HL-60/S4 (cell line): ENCODE measurements at regions not wholly inside any gene's neighbourhood (a gene's known extent, or its start where the extent isn't known, plus 50 kb on each side); places are given as distances from the start of the nearest gene placed in this dataset.
"Not testable (repeated sequence)": the region's sequence is repeated elsewhere in the genome, so short reads cannot be mapped to it uniquely, and the experiment has no call there.

ENCODE experiments used
- in situ Hi-C: fragments of 300-500 bp; cut with MboI; formaldehyde crosslinking; loops from 2 replicates; pipeline ENCODE4 v1.14.3; 2022; ENCODE audit warnings: low sequenced_read_pairs

DNA sequence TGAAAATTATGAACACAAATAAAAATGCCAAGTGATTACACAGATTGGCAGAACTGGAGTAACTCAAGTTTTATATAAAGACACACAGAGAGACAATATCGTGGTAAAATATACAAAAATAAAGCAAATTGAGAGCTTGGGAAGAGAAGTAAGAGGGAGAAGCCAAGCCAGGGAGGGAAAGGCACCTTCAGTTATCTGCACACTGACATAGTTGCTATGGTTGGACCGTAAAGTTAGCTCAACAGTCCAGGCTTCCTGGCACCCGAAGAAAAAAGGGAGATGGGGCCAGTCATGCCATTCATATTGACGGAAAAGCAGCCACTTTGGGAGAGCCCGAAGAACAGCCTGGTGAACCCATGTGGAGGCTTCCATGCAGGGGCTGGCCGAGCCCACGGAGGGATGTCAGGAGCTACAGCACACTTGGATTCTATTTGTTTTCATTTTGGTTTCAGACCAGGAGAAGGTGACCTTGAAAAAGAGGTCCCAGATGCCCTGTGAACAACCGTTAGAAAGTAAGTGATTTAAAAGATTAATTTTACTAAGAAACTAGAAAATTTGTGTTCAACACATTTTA, 177.1 kb upstream of the IRF2BP2 start:
- in situ Hi-C loops: not testable (repeated sequence)

- in situ Hi-C loops: not testable (repeated sequence)
These were observed 175.9 kb upstream of the IRF2BP2 start for GRCh38 chr1:234785922-234786321.

- in situ Hi-C loops: not testable (repeated sequence)
These were observed 175.5 kb upstream of the IRF2BP2 start for GRCh38 chr1:234785471-234785919.

- in situ Hi-C loops: not testable (repeated sequence)
These were observed 174.1 kb upstream of the IRF2BP2 start for GRCh38 chr1:234784108-234784507.

GRCh38 chr1:234782791-234783190, 172.8 kb upstream of the IRF2BP2 start:
- in situ Hi-C loops: no loop called here

DNA sequence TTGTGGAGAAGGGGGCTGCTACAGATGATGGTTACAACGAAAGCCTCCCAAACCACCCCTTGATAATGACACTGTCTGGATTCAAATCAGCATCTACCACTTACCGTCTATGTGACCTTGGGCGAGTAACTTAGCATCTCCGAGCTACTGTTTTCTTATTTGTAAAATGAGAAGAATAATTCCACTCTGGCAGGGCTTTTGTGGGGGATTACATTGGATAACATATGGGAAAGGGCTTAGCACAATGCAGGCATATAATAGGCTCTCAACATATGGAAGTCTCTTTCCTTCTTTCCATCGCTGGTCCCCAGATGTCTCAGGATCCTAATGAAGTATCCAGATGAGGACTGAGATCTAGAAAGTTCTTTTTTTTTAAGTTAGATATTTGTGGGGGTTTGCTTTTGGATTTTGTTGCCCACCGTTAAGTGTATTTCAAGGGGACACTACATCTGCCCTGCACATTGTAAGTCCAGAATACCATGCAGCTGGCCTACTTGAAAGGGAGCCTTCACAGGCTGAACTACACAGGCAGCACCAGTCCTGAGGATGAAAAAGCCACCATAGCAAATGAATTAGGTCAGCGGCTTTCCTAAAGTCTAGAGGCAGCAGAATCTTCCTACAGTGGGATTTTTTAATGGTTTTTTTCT, 172.2 kb upstream of the IRF2BP2 start:
- in situ Hi-C loops: no loop called here

DNA sequence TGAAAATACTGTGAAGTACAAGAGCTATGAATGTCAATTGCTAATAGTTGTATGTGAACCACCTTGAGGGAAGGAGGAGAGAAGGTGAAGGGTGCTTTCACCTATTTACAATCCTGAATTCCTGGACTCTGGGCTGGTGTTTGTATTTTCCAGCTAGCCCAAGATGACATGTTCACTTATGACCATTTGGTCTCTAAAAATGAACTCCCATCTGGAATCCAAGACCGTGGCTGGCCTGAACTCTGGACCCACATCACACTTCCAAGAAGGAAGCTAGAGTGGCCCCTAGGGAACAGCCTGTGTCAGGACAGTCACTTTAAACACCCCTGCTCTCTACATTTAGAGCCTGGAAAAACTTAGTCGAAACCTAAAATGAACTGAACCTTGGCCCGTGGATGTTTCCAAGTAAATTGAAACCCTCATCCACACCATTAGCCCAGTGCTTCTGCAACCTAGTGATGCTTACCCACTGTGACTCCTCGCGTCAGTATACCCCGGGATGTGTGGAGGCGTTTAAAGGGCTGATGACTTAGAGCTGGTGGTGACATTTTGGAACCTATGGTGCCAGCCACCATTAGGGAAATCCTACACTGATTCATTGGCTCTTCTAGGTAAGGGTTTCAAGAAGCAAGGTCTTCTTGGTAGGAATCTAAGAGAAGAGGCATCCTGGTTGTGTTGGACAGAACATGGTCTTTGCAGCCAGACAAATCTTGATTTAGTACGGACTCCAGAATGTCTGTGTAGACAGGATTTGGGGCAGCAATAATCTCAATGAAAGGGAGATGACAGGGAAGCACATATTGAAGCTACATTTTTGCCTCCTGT, 171.5 kb upstream of the IRF2BP2 start:
- in situ Hi-C loops: no loop called here

- in situ Hi-C loops: no loop called here
These were observed 170.7 kb upstream of the IRF2BP2 start for GRCh38 chr1:234780531-234781162.

GRCh38 chr1:234780112-234780511, 170.1 kb upstream of the IRF2BP2 start:
- in situ Hi-C loops: no loop called here

- in situ Hi-C loops: not testable (repeated sequence)
These were observed 169.6 kb upstream of the IRF2BP2 start for GRCh38 chr1:234779600-234779999.

DNA sequence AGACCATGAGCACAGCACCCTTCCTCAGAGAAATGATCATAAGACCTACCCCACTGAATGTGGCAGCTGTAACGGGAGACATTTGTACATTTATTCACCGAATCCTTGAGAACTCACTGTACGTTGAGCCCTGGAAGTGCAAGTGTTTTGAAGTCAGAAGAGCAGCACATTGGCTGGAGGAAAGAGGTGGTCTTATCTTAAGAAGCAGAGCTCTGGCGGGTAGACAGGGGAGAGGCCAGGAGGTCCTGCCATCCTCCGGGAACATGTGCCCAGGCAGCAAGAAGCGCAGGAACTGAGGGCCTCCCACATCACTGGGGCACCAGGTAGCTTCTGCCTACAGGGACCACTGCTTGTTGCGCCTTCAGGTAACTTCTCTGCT, 169.2 kb upstream of the IRF2BP2 start:
- in situ Hi-C loops: no loop called here

DNA sequence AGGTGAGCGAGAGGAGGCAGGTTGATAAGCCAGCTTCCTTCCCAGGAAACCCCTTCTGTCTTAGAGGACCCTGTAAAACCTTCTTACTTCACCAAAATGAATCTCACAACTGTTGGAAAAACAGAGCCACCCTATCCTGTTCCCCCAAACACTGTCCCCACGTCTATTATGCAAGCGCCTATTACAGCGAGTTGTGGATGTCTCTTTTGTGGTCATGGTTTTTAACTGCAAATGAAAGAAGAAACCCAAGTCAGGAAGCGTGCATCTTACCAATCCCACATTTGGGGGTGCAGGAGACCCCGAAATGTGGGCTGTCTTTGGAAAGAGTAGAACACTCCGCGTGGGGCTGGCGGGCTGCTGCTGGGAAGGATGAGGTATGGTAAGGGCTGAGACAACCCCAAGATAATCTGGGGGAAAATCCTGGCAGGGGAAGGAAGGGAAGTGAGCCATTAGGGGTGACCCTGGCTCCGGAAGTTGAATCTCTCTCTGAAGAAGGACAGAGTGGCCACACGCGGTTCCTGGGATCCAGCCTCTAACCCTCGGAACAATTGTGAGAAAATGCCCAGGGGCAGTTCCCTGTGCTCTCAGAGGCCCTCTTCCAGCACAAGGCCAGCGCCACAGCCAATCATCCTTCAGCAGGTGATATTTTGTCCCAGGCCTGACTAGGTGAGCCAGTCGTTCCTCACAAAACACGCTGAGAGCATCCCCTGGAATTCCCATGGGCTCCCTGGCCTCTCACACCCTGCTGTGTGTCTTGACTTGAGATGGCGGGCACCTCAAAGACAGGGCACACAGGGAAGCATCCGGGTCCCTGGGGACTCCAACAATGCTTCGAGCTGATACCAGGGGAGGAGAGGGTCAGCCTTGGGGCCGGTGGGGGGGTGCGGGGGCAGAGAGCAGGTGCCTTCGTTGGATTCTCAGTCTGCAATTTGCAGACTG, 168.5 kb upstream of the IRF2BP2 start:
- in situ Hi-C loops: no loop called here

DNA sequence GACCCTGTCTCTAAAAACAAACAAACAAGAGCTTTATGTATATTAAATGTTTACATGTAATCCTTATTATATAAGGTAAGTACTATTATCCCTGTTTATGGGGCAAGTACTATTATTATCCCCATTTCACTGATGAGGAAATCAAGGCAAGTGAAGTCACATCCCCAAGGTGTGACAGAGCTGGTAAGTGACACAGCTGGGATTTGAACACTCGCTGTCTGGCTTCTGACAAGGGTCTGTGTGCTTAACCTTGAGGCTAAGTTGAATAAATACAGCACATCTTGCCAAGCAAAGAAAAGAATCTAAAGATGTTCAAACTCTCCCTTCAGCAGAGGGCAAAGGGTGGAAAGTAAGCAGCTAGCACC, 167.9 kb upstream of the IRF2BP2 start:
- in situ Hi-C loops: no loop called here

DNA sequence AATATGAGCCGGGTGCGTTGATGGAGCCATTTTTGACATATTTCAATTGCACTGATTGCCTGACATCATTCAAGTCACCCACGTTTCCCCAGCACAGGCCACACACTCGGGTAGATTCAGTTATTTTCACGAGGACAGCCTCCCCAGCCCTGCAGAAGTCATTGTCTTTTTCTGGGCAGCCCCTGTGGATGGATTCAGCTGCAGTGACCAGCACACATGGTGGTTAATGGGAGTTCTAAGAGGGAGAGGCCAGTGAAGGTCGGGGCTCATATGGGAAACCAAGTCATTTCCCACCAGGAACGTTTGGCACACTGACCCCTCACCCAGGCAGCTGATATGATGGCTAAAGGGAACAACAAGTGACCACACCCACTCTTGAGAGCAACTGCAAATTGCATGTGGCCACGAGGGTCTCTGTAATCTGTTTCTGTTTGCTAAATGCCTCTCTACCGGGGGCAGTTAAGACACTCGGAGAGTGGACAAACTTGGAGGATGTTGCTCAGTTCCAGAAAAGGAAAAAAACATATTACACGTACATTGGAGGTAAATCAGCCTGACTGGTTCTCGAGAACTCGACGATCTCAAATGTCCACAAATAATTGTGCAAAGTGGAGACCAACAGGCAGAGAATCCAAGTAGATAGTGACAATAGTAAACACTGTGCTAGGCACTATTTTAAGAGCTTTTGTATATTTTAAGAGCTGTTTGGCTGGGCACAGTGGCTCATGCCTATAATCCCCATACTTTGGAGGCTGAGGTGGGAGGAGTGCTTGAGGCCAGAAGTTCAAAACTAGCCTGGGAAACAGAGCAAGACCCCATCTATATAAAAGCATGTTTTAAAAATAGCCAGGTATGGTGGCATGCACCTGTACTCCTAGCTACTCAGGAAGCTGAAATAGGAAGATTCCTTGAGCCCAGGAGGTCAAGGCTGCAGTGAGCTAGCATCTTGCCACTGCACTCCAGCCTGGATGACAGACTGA, 167.2 kb upstream of the IRF2BP2 start:
- in situ Hi-C loops: no loop called here

GRCh38 chr1:234776256-234776875, 166.4 kb upstream of the IRF2BP2 start:
- in situ Hi-C loops: no loop called here

- in situ Hi-C loops: no loop called here
These were observed 165.7 kb upstream of the IRF2BP2 start for GRCh38 chr1:234775477-234776246.

DNA sequence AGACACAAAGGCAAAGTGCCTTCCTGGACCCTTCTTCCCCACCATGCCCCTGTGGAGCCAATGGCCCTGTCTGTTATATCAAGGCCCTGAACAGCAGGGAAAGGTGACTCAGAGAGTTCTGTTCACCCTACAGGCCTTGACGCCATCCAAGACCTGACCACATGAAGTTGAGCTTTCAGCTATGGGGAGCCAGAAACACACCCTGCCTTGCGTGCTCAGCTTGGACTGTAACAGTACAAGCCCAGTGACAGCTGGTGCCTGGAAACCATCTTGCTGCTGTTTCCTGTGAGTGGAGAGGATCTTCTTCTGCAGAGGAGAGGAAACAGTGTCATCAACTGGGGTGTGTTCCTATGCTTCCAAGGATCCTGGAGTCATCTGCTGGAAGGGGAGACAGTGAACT, 165.0 kb upstream of the IRF2BP2 start:
- in situ Hi-C loops: no loop called here
